Spleen (tissue), 7 donors: ENCODE measurements at regions not wholly inside any gene's neighbourhood (a gene's known extent, or its start where the extent isn't known, plus 50 kb on each side); places are given as distances from the start of the nearest gene placed in this dataset.

Experiments
- POLR2A ChIP-seq, 3 donors: fragments of 450-650 bp; IDR thresholded peaks; one replicate each; pipeline ENCODE4 v1.5.1; 2017; ENCODE audit warnings: antibody characterized with exemption in 3 of 3, mild to moderate bottlenecking in 1 of 3
- TF ChIP-seq, protein P1 (sequence below), 11 experiments: fragments of 200-600 bp in 7 of 11; fragments of 450-650 bp in 4 of 11; sonication (generic) in 4 of 11; IDR thresholded peaks in 8 of 11; conservative IDR thresholded peaks in 3 of 11; 1 replicate in 7 of 11; 2 replicates in 4 of 11; pipeline versions ENCODE4 v1.4.0 to v1.8.0; 2016 to 2021; ENCODE audit warnings: antibody characterized with exemption in 11 of 11, inconsistent platforms in 4 of 11, mild to moderate bottlenecking in 1 of 11
- donor health status: DM: no; HTN: no; CAD: no; lungs with moderate emphysema.
- donor health status: DM: no; HTN: no; CAD: no.
- donor health status: DM: no; HTN: no; CAD: no.

GRCh38 chr1:209335178-209335577, 248.3 kb upstream of the CAMK1G start:
- TF ChIP-seq, protein P1, sequence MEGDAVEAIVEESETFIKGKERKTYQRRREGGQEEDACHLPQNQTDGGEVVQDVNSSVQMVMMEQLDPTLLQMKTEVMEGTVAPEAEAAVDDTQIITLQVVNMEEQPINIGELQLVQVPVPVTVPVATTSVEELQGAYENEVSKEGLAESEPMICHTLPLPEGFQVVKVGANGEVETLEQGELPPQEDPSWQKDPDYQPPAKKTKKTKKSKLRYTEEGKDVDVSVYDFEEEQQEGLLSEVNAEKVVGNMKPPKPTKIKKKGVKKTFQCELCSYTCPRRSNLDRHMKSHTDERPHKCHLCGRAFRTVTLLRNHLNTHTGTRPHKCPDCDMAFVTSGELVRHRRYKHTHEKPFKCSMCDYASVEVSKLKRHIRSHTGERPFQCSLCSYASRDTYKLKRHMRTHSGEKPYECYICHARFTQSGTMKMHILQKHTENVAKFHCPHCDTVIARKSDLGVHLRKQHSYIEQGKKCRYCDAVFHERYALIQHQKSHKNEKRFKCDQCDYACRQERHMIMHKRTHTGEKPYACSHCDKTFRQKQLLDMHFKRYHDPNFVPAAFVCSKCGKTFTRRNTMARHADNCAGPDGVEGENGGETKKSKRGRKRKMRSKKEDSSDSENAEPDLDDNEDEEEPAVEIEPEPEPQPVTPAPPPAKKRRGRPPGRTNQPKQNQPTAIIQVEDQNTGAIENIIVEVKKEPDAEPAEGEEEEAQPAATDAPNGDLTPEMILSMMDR (IDR thresholded peaks at IDR 0.05 in 8 of 11, conservative IDR thresholded peaks at IDR 0.05 in 3 of 11), result peak in 8 of 11 experiments; percentile 28 to 72 (median 52)
- TF ChIP-seq POLR2A (IDR thresholded peaks at IDR 0.05), result no peak
